ENCODE measurements at regions not wholly inside any gene's neighbourhood (a gene's known extent, or its start where the extent isn't known, plus 50 kb on each side); places are given as distances from the start of the nearest gene placed in this dataset.

- TF ChIP-seq ZFX (IDR thresholded peaks at IDR 0.05; ENCODE audit: borderline replicate concordance): no peak
- no peak for TF ChIP-seq CTCF (IDR thresholded peaks at IDR 0.05)
These were observed 803.9 kb downstream of the DIPK2A start for GRCh38 chr3:144775551-144775950.

Data from 22Rv1 (cell line).